Liver (tissue), 8 donors: ENCODE measurements at regions not wholly inside any gene's neighbourhood (a gene's known extent, or its start where the extent isn't known, plus 50 kb on each side); places are given as distances from the start of the nearest gene placed in this dataset.

ENCODE experiments used
- DNase-seq: peaks from one replicate; pipeline ENCODE4 v3.0.0-alpha.2; 2017; ENCODE audit warnings: low spot score
- H3K27ac ChIP-seq, 2 donors: one replicate each; pipeline ENCODE4 v1.7.0; 2013; ENCODE audit warnings: inconsistent platforms in 2 of 2, low read length in 2 of 2, control low read depth in 1 of 2, low read depth in 1 of 2, mild to moderate bottlenecking in 1 of 2
- H3K27me3 ChIP-seq, 4 donors: one replicate each; pipeline versions ENCODE4 v1.6.1 to v1.7.0; 2013; ENCODE audit warnings: low read length in 3 of 4, inconsistent platforms in 1 of 4, mild to moderate bottlenecking in 1 of 4, moderate library complexity in 1 of 4; ENCODE audit not compliant: control insufficient read depth in 4 of 4, insufficient read depth in 4 of 4
- H3K36me3 ChIP-seq, 4 donors: one replicate each; pipeline versions ENCODE4 v1.6.1 to v1.7.0; 2013; ENCODE audit warnings: low read length in 3 of 4, mild to moderate bottlenecking in 3 of 4, low read depth in 1 of 4, moderate library complexity in 1 of 4; ENCODE audit not compliant: control insufficient read depth in 4 of 4, insufficient read depth in 3 of 4
- H3K4me1 ChIP-seq, 4 donors: one replicate each; pipeline versions ENCODE4 v1.6.1 to v1.7.0; 2013; ENCODE audit warnings: low read length in 3 of 4, mild to moderate bottlenecking in 3 of 4, moderate library complexity in 1 of 4; ENCODE audit not compliant: control insufficient read depth in 4 of 4, insufficient read depth in 4 of 4
- H3K4me3 ChIP-seq, 3 donors: one replicate each; pipeline versions ENCODE4 v1.6.1 to v1.7.0; 2013; ENCODE audit warnings: low read length in 3 of 3, control low read depth in 1 of 3, low read depth in 1 of 3, mild to moderate bottlenecking in 1 of 3
- H3K9ac ChIP-seq, 2 donors: one replicate each; pipeline ENCODE4 v1.7.0; 2013; ENCODE audit warnings: low read length in 2 of 2, mild to moderate bottlenecking in 2 of 2, moderate library complexity in 2 of 2, control low read depth in 1 of 2, low read depth in 1 of 2
- H3K9me3 ChIP-seq, 4 donors: one replicate each; pipeline versions ENCODE4 v1.6.1 to v1.7.0; 2013; ENCODE audit warnings: low read length in 3 of 4; ENCODE audit not compliant: control insufficient read depth in 4 of 4
- EGR1 ChIP-seq, 2 donors: IDR thresholded peaks; 2 replicates each; pipeline ENCODE4 v1.6.1; 2016 to 2018; ENCODE audit warnings: antibody characterized with exemption in 2 of 2, low read depth in 2 of 2
- FOXA1 ChIP-seq: IDR thresholded peaks from 2 replicates; pipeline ENCODE4 v1.6.1; 2016; ENCODE audit warnings: antibody characterized with exemption
- FOXA2 ChIP-seq: IDR thresholded peaks from 2 replicates; pipeline ENCODE4 v1.6.1; 2016; ENCODE audit warnings: antibody characterized with exemption
- GABPA ChIP-seq, 2 donors: IDR thresholded peaks in 1 of 2; conservative IDR thresholded peaks in 1 of 2; 2 replicates each; pipeline ENCODE4 v1.6.1; 2016; ENCODE audit warnings: antibody characterized with exemption in 2 of 2, mild to moderate bottlenecking in 1 of 2, moderate library complexity in 1 of 2
- HNF4A ChIP-seq, 2 donors: conservative IDR thresholded peaks; 2 replicates each; pipeline ENCODE4 v1.6.1; 2016; ENCODE audit warnings: antibody characterized with exemption in 2 of 2, mild to moderate bottlenecking in 2 of 2
- HNF4G ChIP-seq: IDR thresholded peaks from 2 replicates; pipeline ENCODE4 v1.6.1; 2016; ENCODE audit warnings: antibody characterized with exemption
- JUND ChIP-seq, 2 donors: IDR thresholded peaks; 2 replicates each; pipeline ENCODE4 v1.6.1; 2016; ENCODE audit warnings: antibody characterized with exemption in 2 of 2
- NR2F2 ChIP-seq: IDR thresholded peaks from 2 replicates; pipeline ENCODE4 v1.6.1; 2016; ENCODE audit warnings: antibody characterized with exemption
- RAD21 ChIP-seq, 2 donors: IDR thresholded peaks; 2 replicates each; pipeline ENCODE4 v1.6.1; 2016; ENCODE audit warnings: antibody characterized with exemption in 2 of 2, mild to moderate bottlenecking in 2 of 2
- RXRA ChIP-seq, 2 donors: IDR thresholded peaks; 2 replicates each; pipeline ENCODE4 v1.6.1; 2017 to 2018; ENCODE audit warnings: antibody characterized with exemption in 2 of 2, mild to moderate bottlenecking in 1 of 2
- SP1 ChIP-seq: IDR thresholded peaks from 2 replicates; pipeline ENCODE4 v1.6.1; 2018; ENCODE audit warnings: antibody characterized with exemption, mild to moderate bottlenecking
- TAF1 ChIP-seq: conservative IDR thresholded peaks from 2 replicates; pipeline ENCODE4 v1.6.1; 2016; ENCODE audit warnings: antibody characterized with exemption, mild to moderate bottlenecking
- YY1 ChIP-seq: IDR thresholded peaks from 2 replicates; pipeline ENCODE4 v1.6.1; 2016; ENCODE audit warnings: antibody characterized with exemption, mild to moderate bottlenecking
- WGBS: extraction: QIAGEN DNeasy Blood & Tissue Kit; methylation state at CpG from one replicate; pipeline ENCODE4 v1.1.7; 2013; 5-methylcytosine and 5-hydroxymethylcytosine counted together
- TF ChIP-seq, protein P1 (sequence below): IDR thresholded peaks from 2 replicates; pipeline ENCODE4 v1.6.1; 2016; ENCODE audit warnings: antibody characterized with exemption
- TF ChIP-seq, protein P2 (sequence below): IDR thresholded peaks from 2 replicates; pipeline ENCODE4 v1.6.1; 2016; ENCODE audit warnings: antibody characterized with exemption
- TF ChIP-seq, protein P3 (sequence below): IDR thresholded peaks from 2 replicates; pipeline ENCODE4 v1.6.1; 2016; ENCODE audit warnings: antibody characterized with exemption
- TF ChIP-seq, protein P4 (sequence below): IDR thresholded peaks from 2 replicates; pipeline ENCODE4 v1.6.1; 2016; ENCODE audit warnings: antibody characterized with exemption, mild to moderate bottlenecking
- TF ChIP-seq, protein P5 (sequence below): fragments of 150-350 bp; IDR thresholded peaks from 2 replicates; pipeline ENCODE4 v1.5.1; 2017; ENCODE audit warnings: improper control_type of control experiment, low read depth, low read length; ENCODE audit not compliant: missing input control
- donor health status: healthy.
- donor health status: healthy.
- donor health status: healthy.
- donor health status: healthy.
- donor health status: healthy.

DNA sequence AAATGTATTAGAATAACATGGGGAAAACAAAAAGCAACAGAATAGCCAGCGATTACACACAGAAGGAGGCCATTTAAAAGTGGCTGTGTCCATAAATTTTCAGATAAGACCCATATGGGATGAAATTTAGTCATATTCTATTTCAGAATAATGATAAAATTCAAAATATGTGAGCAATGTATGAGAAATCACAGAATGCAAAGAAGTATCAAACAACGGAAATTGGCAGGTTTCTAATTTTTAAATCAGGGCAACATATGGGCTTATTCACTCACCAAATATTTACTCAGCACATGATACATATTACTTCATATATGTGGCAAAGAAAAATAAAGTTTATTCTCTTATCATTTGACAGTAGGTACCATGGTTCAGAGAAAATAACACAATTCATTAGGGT, 208.5 kb downstream of the GRB14 start:
- H3K9ac ChIP-seq: no peak overlapping the region
- WGBS: 79% methylated on average over 2 of the region's 2 CpGs
- H3K9me3 ChIP-seq: no peaks in the 10 kb centered on the region
- DNase-seq: no peak
- no peaks in the 10 kb centered on the region for H3K27me3 ChIP-seq
- no peak overlapping the region for H3K4me3 ChIP-seq
- no peaks in the 10 kb centered on the region for H3K4me1 ChIP-seq
- H3K36me3 ChIP-seq: no peaks in the 10 kb centered on the region
- no peak overlapping the region for H3K27ac ChIP-seq
- TF ChIP-seq YY1 (no peak), FOXA1 (no peak), HNF4A (conservative IDR thresholded peaks at IDR 0.05) (no peak), GABPA (IDR thresholded peaks at IDR 0.05 in 1 of 2, conservative IDR thresholded peaks at IDR 0.05 in 1 of 2) (no peak), FOXA2 (no peak), SP1 (no peak), JUND (IDR thresholded peaks at IDR 0.05) (no peak), TAF1 (no peak), RXRA (IDR thresholded peaks at IDR 0.05) (no peak), EGR1 (IDR thresholded peaks at IDR 0.05; ENCODE audit: low read depth in 2 of 2) (no peak), RAD21 (IDR thresholded peaks at IDR 0.05) (no peak), NR2F2 (no peak), HNF4G (no peak)
- TF ChIP-seq, protein P1, sequence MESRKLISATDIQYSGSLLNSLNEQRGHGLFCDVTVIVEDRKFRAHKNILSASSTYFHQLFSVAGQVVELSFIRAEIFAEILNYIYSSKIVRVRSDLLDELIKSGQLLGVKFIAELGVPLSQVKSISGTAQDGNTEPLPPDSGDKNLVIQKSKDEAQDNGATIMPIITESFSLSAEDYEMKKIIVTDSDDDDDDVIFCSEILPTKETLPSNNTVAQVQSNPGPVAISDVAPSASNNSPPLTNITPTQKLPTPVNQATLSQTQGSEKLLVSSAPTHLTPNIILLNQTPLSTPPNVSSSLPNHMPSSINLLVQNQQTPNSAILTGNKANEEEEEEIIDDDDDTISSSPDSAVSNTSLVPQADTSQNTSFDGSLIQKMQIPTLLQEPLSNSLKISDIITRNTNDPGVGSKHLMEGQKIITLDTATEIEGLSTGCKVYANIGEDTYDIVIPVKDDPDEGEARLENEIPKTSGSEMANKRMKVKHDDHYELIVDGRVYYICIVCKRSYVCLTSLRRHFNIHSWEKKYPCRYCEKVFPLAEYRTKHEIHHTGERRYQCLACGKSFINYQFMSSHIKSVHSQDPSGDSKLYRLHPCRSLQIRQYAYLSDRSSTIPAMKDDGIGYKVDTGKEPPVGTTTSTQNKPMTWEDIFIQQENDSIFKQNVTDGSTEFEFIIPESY: no peak
- TF ChIP-seq, protein P2, sequence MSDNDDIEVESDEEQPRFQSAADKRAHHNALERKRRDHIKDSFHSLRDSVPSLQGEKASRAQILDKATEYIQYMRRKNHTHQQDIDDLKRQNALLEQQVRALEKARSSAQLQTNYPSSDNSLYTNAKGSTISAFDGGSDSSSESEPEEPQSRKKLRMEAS: no peak
- TF ChIP-seq, protein P3, sequence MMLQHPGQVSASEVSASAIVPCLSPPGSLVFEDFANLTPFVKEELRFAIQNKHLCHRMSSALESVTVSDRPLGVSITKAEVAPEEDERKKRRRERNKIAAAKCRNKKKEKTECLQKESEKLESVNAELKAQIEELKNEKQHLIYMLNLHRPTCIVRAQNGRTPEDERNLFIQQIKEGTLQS: no peak
- TF ChIP-seq, protein P4, sequence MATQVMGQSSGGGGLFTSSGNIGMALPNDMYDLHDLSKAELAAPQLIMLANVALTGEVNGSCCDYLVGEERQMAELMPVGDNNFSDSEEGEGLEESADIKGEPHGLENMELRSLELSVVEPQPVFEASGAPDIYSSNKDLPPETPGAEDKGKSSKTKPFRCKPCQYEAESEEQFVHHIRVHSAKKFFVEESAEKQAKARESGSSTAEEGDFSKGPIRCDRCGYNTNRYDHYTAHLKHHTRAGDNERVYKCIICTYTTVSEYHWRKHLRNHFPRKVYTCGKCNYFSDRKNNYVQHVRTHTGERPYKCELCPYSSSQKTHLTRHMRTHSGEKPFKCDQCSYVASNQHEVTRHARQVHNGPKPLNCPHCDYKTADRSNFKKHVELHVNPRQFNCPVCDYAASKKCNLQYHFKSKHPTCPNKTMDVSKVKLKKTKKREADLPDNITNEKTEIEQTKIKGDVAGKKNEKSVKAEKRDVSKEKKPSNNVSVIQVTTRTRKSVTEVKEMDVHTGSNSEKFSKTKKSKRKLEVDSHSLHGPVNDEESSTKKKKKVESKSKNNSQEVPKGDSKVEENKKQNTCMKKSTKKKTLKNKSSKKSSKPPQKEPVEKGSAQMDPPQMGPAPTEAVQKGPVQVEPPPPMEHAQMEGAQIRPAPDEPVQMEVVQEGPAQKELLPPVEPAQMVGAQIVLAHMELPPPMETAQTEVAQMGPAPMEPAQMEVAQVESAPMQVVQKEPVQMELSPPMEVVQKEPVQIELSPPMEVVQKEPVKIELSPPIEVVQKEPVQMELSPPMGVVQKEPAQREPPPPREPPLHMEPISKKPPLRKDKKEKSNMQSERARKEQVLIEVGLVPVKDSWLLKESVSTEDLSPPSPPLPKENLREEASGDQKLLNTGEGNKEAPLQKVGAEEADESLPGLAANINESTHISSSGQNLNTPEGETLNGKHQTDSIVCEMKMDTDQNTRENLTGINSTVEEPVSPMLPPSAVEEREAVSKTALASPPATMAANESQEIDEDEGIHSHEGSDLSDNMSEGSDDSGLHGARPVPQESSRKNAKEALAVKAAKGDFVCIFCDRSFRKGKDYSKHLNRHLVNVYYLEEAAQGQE: no peak
- TF ChIP-seq, protein P5, sequence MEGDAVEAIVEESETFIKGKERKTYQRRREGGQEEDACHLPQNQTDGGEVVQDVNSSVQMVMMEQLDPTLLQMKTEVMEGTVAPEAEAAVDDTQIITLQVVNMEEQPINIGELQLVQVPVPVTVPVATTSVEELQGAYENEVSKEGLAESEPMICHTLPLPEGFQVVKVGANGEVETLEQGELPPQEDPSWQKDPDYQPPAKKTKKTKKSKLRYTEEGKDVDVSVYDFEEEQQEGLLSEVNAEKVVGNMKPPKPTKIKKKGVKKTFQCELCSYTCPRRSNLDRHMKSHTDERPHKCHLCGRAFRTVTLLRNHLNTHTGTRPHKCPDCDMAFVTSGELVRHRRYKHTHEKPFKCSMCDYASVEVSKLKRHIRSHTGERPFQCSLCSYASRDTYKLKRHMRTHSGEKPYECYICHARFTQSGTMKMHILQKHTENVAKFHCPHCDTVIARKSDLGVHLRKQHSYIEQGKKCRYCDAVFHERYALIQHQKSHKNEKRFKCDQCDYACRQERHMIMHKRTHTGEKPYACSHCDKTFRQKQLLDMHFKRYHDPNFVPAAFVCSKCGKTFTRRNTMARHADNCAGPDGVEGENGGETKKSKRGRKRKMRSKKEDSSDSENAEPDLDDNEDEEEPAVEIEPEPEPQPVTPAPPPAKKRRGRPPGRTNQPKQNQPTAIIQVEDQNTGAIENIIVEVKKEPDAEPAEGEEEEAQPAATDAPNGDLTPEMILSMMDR: no peak

DNA sequence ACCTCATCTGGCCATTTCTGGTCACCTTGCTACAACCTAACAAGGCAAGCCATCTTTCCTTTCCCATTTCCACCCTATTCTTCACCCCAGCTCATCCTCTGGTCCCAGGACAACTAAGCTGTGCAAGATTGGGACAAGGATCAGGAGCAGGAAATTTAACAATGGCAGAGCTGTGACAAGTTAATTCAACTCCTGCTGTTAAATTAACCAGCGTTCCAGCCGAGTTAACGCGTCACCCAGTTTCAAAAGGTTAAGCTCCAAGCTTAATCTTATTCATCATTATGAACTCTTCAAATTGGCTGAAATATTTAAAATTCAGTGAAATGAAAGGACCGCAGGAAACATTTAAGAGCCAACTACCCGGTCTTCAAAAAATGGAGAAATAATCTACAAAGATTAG, 231.9 kb downstream of the GRB14 start:
- Histone ChIP-seq H3K36me3 (no peaks in the 10 kb centered on the region), H3K4me3 (no peak overlapping the region), H3K27ac (no peak overlapping the region), H3K9me3 (no peaks in the 10 kb centered on the region), H3K4me1 (no peaks in the 10 kb centered on the region), H3K9ac (no peak overlapping the region), H3K27me3 (no peaks in the 10 kb centered on the region)
- DNase-seq: no peak
- 86% methylated on average over 6 of the region's 6 CpGs for WGBS
- TF ChIP-seq HNF4A (conservative IDR thresholded peaks at IDR 0.05): no peak
- TF ChIP-seq HNF4G: no peak
- TF ChIP-seq, protein P1: no peak
- TF ChIP-seq FOXA2: no peak
- TF ChIP-seq JUND (IDR thresholded peaks at IDR 0.05): no peak
- no peak for TF ChIP-seq TAF1
- TF ChIP-seq, protein P3: no peak
- no peak for TF ChIP-seq NR2F2
- no peak for TF ChIP-seq YY1
- no peak for TF ChIP-seq SP1
- TF ChIP-seq, protein P2: no peak
- no peak for TF ChIP-seq RXRA (IDR thresholded peaks at IDR 0.05)
- no peak for TF ChIP-seq FOXA1
- TF ChIP-seq, protein P5: no peak
